Adrenal gland (tissue), 9 donors: ENCODE measurements at regions not wholly inside any gene's neighbourhood (a gene's known extent, or its start where the extent isn't known, plus 50 kb on each side); places are given as distances from the start of the nearest gene placed in this dataset.

Experiments
- DNase-seq, 7 donors: peaks; one replicate each; pipeline ENCODE4 v3.0.0-alpha.2; 2019 to 2020
- H3K27ac ChIP-seq, 5 donors: fragments of 200-600 bp; sonication (generic) in 4 of 5; 1 replicate in 3 of 5; 2 replicates in 2 of 5; pipeline versions ENCODE4 v1.5.1 to v1.8.0; 2016 to 2020; ENCODE audit warnings: mild to moderate bottlenecking in 1 of 5
- H3K27me3 ChIP-seq: fragments of 200-600 bp; 2 replicates; pipeline ENCODE4 v1.8.0; 2021
- H3K36me3 ChIP-seq, 2 donors: fragments of 200-600 bp; replicated peaks in 1 of 2; 1 replicate in 1 of 2; 2 replicates in 1 of 2; pipeline versions ENCODE4 v1.5.1 to v1.8.0; 2018 to 2022
- H3K4me1 ChIP-seq, 2 donors: fragments of 200-600 bp; replicated peaks in 1 of 2; 1 replicate in 1 of 2; 2 replicates in 1 of 2; pipeline versions ENCODE4 v1.5.1 to v1.8.0; 2018 to 2021
- H3K4me3 ChIP-seq, 4 donors: fragments of 200-600 bp; sonication (generic) in 3 of 4; one replicate each; pipeline ENCODE4 v1.5.1; 2016 to 2018
- H3K9me3 ChIP-seq, 3 donors: fragments of 200-600 bp; sonication (generic) in 1 of 3; replicated peaks in 1 of 3; 1 replicate in 2 of 3; 2 replicates in 1 of 3; pipeline versions ENCODE4 v1.5.1 to v1.8.0; 2016 to 2021
- POLR2A ChIP-seq, 2 donors: fragments of 450-650 bp; IDR thresholded peaks; one replicate each; pipeline ENCODE4 v1.6.1; 2017; ENCODE audit warnings: antibody characterized with exemption in 2 of 2, mild to moderate bottlenecking in 2 of 2, moderate library complexity in 1 of 2
- WGBS, 4 donors: extraction: QIAGEN DNeasy Blood & Tissue Kit in 2 of 4; methylation state at CpG; one replicate each; pipeline versions ENCODE4 v1.1.5 to v1.1.7; 2013 to 2017; 5-methylcytosine and 5-hydroxymethylcytosine counted together
- intact Hi-C, 2 donors: fragments of 100-400 bp; cut with DNase I; formaldehyde crosslinking; loops; one replicate each; pipeline versions ENCODE4 v1.14.1 to v1.15.0; 2022 to 2023
- TF ChIP-seq, protein P1 (sequence below), 6 experiments: fragments of 450-650 bp in 4 of 6; fragments of 200-600 bp in 2 of 6; sonication (generic) in 1 of 6; IDR thresholded peaks; 1 replicate in 5 of 6; 2 replicates in 1 of 6; pipeline versions ENCODE4 v1.5.1 to v1.8.0; 2016 to 2021; ENCODE audit warnings: antibody characterized with exemption in 6 of 6, mild to moderate bottlenecking in 2 of 6, moderate library complexity in 1 of 6
- donor health status: healthy with polysubstance abuse.
- donor health status: Bipolar disorder and iron deficiency.
- donor health status: DM: yes; HTN: yes; CAD: no.
- donor health status: DM: no; HTN: no; CAD: no.
- donor health status: DM: no; HTN: no; CAD: no.

DNA sequence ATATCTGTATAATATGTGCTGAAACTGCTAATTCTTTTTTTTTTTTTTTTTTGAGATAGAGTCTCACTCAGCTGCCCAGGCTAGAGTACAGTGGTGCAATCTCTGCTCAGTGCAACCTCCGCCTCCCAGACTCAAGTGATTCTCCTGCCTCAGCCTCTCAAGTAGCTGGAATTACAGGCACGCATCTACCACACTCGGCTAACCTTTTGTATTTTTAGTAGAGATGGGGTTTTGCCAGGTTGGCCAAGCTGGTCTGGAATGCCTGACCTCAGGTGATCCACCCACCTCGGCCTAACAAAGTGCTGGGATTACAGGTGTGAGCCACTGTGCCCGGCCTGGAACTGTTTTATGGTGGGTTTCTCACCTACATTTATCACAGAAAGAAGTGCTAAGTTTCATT lies 307.8 kb upstream of the STT3B start:
- Histone ChIP-seq H3K36me3 (no peaks in the 10 kb centered on the region), H3K27ac (no peak overlapping the region), H3K4me1 (no peaks in the 10 kb centered on the region), H3K9me3 (no peaks in the 10 kb centered on the region), H3K27me3 (no peaks in the 10 kb centered on the region), H3K4me3 (no peak overlapping the region)
- intact Hi-C loops = no loop called here
- WGBS, 4 donors = 93 to 96% (median 94%) methylated on average over 5 of the region's 5 CpGs
- TF ChIP-seq, protein P1, sequence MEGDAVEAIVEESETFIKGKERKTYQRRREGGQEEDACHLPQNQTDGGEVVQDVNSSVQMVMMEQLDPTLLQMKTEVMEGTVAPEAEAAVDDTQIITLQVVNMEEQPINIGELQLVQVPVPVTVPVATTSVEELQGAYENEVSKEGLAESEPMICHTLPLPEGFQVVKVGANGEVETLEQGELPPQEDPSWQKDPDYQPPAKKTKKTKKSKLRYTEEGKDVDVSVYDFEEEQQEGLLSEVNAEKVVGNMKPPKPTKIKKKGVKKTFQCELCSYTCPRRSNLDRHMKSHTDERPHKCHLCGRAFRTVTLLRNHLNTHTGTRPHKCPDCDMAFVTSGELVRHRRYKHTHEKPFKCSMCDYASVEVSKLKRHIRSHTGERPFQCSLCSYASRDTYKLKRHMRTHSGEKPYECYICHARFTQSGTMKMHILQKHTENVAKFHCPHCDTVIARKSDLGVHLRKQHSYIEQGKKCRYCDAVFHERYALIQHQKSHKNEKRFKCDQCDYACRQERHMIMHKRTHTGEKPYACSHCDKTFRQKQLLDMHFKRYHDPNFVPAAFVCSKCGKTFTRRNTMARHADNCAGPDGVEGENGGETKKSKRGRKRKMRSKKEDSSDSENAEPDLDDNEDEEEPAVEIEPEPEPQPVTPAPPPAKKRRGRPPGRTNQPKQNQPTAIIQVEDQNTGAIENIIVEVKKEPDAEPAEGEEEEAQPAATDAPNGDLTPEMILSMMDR (IDR thresholded peaks at IDR 0.05) = no peak
- TF ChIP-seq POLR2A (IDR thresholded peaks at IDR 0.05) = no peak
- no peak for DNase-seq

DNA sequence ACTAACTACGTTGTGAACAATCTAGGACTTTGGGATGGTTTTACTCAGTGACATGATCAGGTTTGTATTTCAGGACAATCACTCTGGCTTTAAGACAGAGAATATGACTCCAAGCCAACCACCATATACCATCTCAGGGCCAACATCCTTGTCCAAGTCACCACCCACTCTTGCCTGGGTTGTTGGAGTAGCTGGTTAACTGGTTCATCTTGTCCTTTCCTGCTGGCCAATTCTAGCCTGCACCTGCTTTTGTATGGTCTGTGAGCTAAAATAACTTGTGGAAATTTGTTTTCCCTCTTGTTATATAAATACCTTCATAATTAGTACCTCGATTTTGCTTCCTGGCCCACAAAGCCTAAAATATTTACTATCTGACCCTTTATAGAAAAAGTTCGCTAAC lies 306.8 kb upstream of the STT3B start:
- intact Hi-C loops = no loop called here
- WGBS, 4 donors = 71 to 90% (median 82%) methylated on average over 3 of the region's 3 CpGs
- DNase-seq = no peak
- no peak overlapping the region for H3K27ac ChIP-seq
- H3K4me1 ChIP-seq = no peaks in the 10 kb centered on the region
- no peaks in the 10 kb centered on the region for H3K9me3 ChIP-seq
- no peaks in the 10 kb centered on the region for H3K36me3 ChIP-seq
- TF ChIP-seq POLR2A (IDR thresholded peaks at IDR 0.05) = no peak
- TF ChIP-seq, protein P1 (IDR thresholded peaks at IDR 0.05) = no peak
- no peaks in the 10 kb centered on the region for H3K27me3 ChIP-seq
- no peak overlapping the region for H3K4me3 ChIP-seq

DNA sequence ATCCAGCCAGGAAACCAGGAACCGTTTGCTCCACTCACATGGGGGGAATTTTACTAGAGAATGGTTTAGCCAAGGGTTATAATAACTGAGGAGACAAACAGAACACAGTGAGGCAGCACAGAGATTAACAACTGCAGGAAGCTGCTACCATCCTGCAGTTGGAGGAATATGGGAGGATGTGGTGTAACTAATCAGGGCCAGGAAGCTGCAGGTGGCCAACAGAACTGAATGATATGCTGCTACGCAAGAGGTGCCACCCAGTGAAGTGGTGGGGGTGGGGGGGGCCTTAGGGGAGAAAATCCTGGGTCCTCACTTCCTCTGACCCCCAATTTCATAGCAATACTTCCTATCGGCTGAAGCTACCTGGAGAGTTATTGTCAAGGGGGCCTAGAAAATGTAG lies 306.4 kb upstream of the STT3B start:
- H3K9me3 ChIP-seq = no peaks in the 10 kb centered on the region
- no peak overlapping the region for H3K27ac ChIP-seq
- no peaks in the 10 kb centered on the region for H3K27me3 ChIP-seq
- no peak for DNase-seq
- H3K36me3 ChIP-seq = no peaks in the 10 kb centered on the region
- no peaks in the 10 kb centered on the region for H3K4me1 ChIP-seq
- TF ChIP-seq, protein P1 (IDR thresholded peaks at IDR 0.05) = no peak
- no peak for TF ChIP-seq POLR2A (IDR thresholded peaks at IDR 0.05)
- no peak overlapping the region for H3K4me3 ChIP-seq
- intact Hi-C loops = no loop called here
- 68 to 83% (median 78%) methylated on average over 3 of the region's 3 CpGs for WGBS, 4 donors

DNA sequence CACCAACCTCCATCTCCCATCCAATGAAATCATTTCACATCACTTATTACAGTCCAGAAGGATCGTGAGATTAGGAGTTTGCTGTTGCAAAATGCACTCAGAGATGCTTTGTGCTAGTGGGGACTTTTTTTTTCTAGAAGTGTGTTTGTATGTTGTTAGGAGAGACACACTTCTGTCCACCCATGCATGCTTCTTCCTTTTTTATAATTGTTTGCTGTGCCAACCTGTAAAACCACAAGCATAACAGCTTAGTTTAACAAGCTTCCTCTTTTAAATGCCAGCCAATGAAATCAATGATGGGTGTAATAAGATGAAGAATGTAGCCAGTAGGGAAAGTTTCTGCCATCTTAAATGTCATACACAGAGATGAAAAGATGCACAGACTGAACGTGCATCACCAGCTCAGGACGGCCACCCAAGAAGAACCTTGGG lies 305.6 kb upstream of the STT3B start:
- no peak for DNase-seq
- H3K4me3 ChIP-seq = no peak overlapping the region
- H3K27me3 ChIP-seq = no peaks in the 10 kb centered on the region
- no peaks in the 10 kb centered on the region for H3K36me3 ChIP-seq
- TF ChIP-seq, protein P1 (IDR thresholded peaks at IDR 0.05) = no peak
- no peak for TF ChIP-seq POLR2A (IDR thresholded peaks at IDR 0.05)
- no peak overlapping the region for H3K27ac ChIP-seq
- WGBS, 4 donors = 70 to 75% (median 74%) methylated on average over 3 of the region's 3 CpGs
- no peaks in the 10 kb centered on the region for H3K9me3 ChIP-seq
- no peaks in the 10 kb centered on the region for H3K4me1 ChIP-seq
- intact Hi-C loops = no loop called here
